ENCODE measurements at regions not wholly inside any gene's neighbourhood (a gene's known extent, or its start where the extent isn't known, plus 50 kb on each side); places are given as distances from the start of the nearest gene placed in this dataset.
"Not testable (repeated sequence)": the region's sequence is repeated elsewhere in the genome, so short reads cannot be mapped to it uniquely, and the experiment has no call there.

GRCh38 chr4:115973768-115974167 is 860.3 kb upstream of the NDST4 start:
- Histone ChIP-seq H2AFZ (ENCODE audit: low read length, unreplicated experiment) (no peak overlapping the region), H3K27ac (ENCODE audit: low read depth, low read length) (no peak overlapping the region), H3K4me1 (ENCODE audit: control insufficient read depth, insufficient read depth, low read length, unreplicated experiment) (no peaks in the 10 kb centered on the region), H3K36me3 (ENCODE audit: insufficient read depth, low read length) (no peaks in the 10 kb centered on the region), H3K4me3 (ENCODE audit: low read depth, low read length) (no peak overlapping the region), H3K27me3 (ENCODE audit: insufficient read depth, low read length) (no peaks in the 10 kb centered on the region), H3K79me2 (ENCODE audit: control insufficient read depth, insufficient read depth, low read length, unreplicated experiment) (no peaks in the 10 kb centered on the region)

GRCh38 chr4:115972967-115973366 is 859.5 kb upstream of the NDST4 start:
- Histone ChIP-seq H3K27me3 (ENCODE audit: insufficient read depth, low read length) (no peaks in the 10 kb centered on the region), H3K27ac (ENCODE audit: low read depth, low read length) (no peak overlapping the region), H2AFZ (ENCODE audit: low read length, unreplicated experiment) (no peak overlapping the region), H3K36me3 (ENCODE audit: insufficient read depth, low read length) (no peaks in the 10 kb centered on the region), H3K4me3 (ENCODE audit: low read depth, low read length) (no peak overlapping the region), H3K79me2 (ENCODE audit: control insufficient read depth, insufficient read depth, low read length, unreplicated experiment) (no peaks in the 10 kb centered on the region), H3K4me1 (ENCODE audit: control insufficient read depth, insufficient read depth, low read length, unreplicated experiment) (no peaks in the 10 kb centered on the region)

GRCh38 chr4:115970859-115971258 is 857.4 kb upstream of the NDST4 start:
- Histone ChIP-seq H3K79me2 (ENCODE audit: control insufficient read depth, insufficient read depth, low read length, unreplicated experiment) (no peaks in the 10 kb centered on the region), H3K4me1 (ENCODE audit: control insufficient read depth, insufficient read depth, low read length, unreplicated experiment) (no peaks in the 10 kb centered on the region), H3K27me3 (ENCODE audit: insufficient read depth, low read length) (no peaks in the 10 kb centered on the region), H3K4me3 (ENCODE audit: low read depth, low read length) (no peak overlapping the region), H3K27ac (ENCODE audit: low read depth, low read length) (no peak overlapping the region), H3K36me3 (ENCODE audit: insufficient read depth, low read length) (no peaks in the 10 kb centered on the region), H2AFZ (ENCODE audit: low read length, unreplicated experiment) (no peak overlapping the region)

- Histone ChIP-seq H3K27ac (ENCODE audit: low read depth, low read length) (no peak overlapping the region), H3K36me3 (ENCODE audit: insufficient read depth, low read length) (no peaks in the 10 kb centered on the region), H2AFZ (ENCODE audit: low read length, unreplicated experiment) (no peak overlapping the region)
Measured at GRCh38 chr4:115969756-115970155, 856.3 kb upstream of the NDST4 start.

GRCh38 chr4:115965588-115965987 is 852.2 kb upstream of the NDST4 start:
- Histone ChIP-seq H3K4me3 (ENCODE audit: low read depth, low read length) (no peak overlapping the region), H3K36me3 (ENCODE audit: insufficient read depth, low read length) (no peaks in the 10 kb centered on the region), H3K27ac (ENCODE audit: low read depth, low read length) (no peak overlapping the region), H3K4me1 (ENCODE audit: control insufficient read depth, insufficient read depth, low read length, unreplicated experiment) (no peaks in the 10 kb centered on the region), H2AFZ (ENCODE audit: low read length, unreplicated experiment) (no peak overlapping the region), H3K27me3 (ENCODE audit: insufficient read depth, low read length) (no peaks in the 10 kb centered on the region), H3K79me2 (ENCODE audit: control insufficient read depth, insufficient read depth, low read length, unreplicated experiment) (no peaks in the 10 kb centered on the region)

More at GRCh38 chr4:115969756-115970155, 856.3 kb upstream of the NDST4 start:
- Histone ChIP-seq H3K27me3 (ENCODE audit: insufficient read depth, low read length) (no peaks in the 10 kb centered on the region), H3K4me1 (ENCODE audit: control insufficient read depth, insufficient read depth, low read length, unreplicated experiment) (no peaks in the 10 kb centered on the region), H3K4me3 (ENCODE audit: low read depth, low read length) (no peak overlapping the region), H3K79me2 (ENCODE audit: control insufficient read depth, insufficient read depth, low read length, unreplicated experiment) (no peaks in the 10 kb centered on the region)

GRCh38 chr4:115956054-115956796 is 842.8 kb upstream of the NDST4 start:
- H2AFZ ChIP-seq (ENCODE audit: low read length, unreplicated experiment); H3K27me3 ChIP-seq (ENCODE audit: insufficient read depth, low read length); H3K79me2 ChIP-seq (ENCODE audit: control insufficient read depth, insufficient read depth, low read length, unreplicated experiment); H3K27ac ChIP-seq (ENCODE audit: low read depth, low read length); H3K36me3 ChIP-seq (ENCODE audit: insufficient read depth, low read length); H3K4me1 ChIP-seq (ENCODE audit: control insufficient read depth, insufficient read depth, low read length, unreplicated experiment); H3K4me3 ChIP-seq (ENCODE audit: low read depth, low read length): not testable (repeated sequence)

- Histone ChIP-seq H3K27me3 (ENCODE audit: insufficient read depth, low read length) (no peaks in the 10 kb centered on the region), H3K36me3 (ENCODE audit: insufficient read depth, low read length) (no peaks in the 10 kb centered on the region), H3K4me1 (ENCODE audit: control insufficient read depth, insufficient read depth, low read length, unreplicated experiment) (no peaks in the 10 kb centered on the region), H2AFZ (ENCODE audit: low read length, unreplicated experiment) (no peak overlapping the region), H3K4me3 (ENCODE audit: low read depth, low read length) (no peak overlapping the region), H3K79me2 (ENCODE audit: control insufficient read depth, insufficient read depth, low read length, unreplicated experiment) (no peaks in the 10 kb centered on the region), H3K27ac (ENCODE audit: low read depth, low read length) (no peak overlapping the region)
Measured at GRCh38 chr4:115950806-115951205, 837.4 kb upstream of the NDST4 start.

GRCh38 chr4:115949974-115950743 is 836.7 kb upstream of the NDST4 start:
- not testable (repeated sequence) for H3K36me3 ChIP-seq (ENCODE audit: insufficient read depth, low read length); H2AFZ ChIP-seq (ENCODE audit: low read length, unreplicated experiment); H3K27ac ChIP-seq (ENCODE audit: low read depth, low read length); H3K4me1 ChIP-seq (ENCODE audit: control insufficient read depth, insufficient read depth, low read length, unreplicated experiment); H3K27me3 ChIP-seq (ENCODE audit: insufficient read depth, low read length); H3K79me2 ChIP-seq (ENCODE audit: control insufficient read depth, insufficient read depth, low read length, unreplicated experiment); H3K4me3 ChIP-seq (ENCODE audit: low read depth, low read length)

- H2AFZ ChIP-seq (ENCODE audit: low read length, unreplicated experiment): no peak overlapping the region
- H3K27ac ChIP-seq (ENCODE audit: low read depth, low read length): no peak overlapping the region
- no peaks in the 10 kb centered on the region for H3K36me3 ChIP-seq (ENCODE audit: insufficient read depth, low read length)
- H3K4me1 ChIP-seq (ENCODE audit: control insufficient read depth, insufficient read depth, low read length, unreplicated experiment): no peaks in the 10 kb centered on the region
- no peaks in the 10 kb centered on the region for H3K27me3 ChIP-seq (ENCODE audit: insufficient read depth, low read length)
- no peak overlapping the region for H3K4me3 ChIP-seq (ENCODE audit: low read depth, low read length)
- no peaks in the 10 kb centered on the region for H3K79me2 ChIP-seq (ENCODE audit: control insufficient read depth, insufficient read depth, low read length, unreplicated experiment)
Measured at GRCh38 chr4:115945026-115945425, 831.6 kb upstream of the NDST4 start.

GRCh38 chr4:115944146-115944905 is 830.9 kb upstream of the NDST4 start:
- no peak overlapping the region for H3K27ac ChIP-seq (ENCODE audit: low read depth, low read length)
- no peaks in the 10 kb centered on the region for H3K4me1 ChIP-seq (ENCODE audit: control insufficient read depth, insufficient read depth, low read length, unreplicated experiment)
- no peak overlapping the region for H2AFZ ChIP-seq (ENCODE audit: low read length, unreplicated experiment)
- no peaks in the 10 kb centered on the region for H3K27me3 ChIP-seq (ENCODE audit: insufficient read depth, low read length)
- no peak overlapping the region for H3K4me3 ChIP-seq (ENCODE audit: low read depth, low read length)
- no peaks in the 10 kb centered on the region for H3K79me2 ChIP-seq (ENCODE audit: control insufficient read depth, insufficient read depth, low read length, unreplicated experiment)
- H3K36me3 ChIP-seq (ENCODE audit: insufficient read depth, low read length): no peaks in the 10 kb centered on the region

Data from ACC112 (cell line).